NB4 (cell line): ENCODE measurements at regions not wholly inside any gene's neighbourhood (a gene's known extent, or its start where the extent isn't known, plus 50 kb on each side); places are given as distances from the start of the nearest gene placed in this dataset.

ENCODE experiments used
- CTCF ChIP-seq: IDR thresholded peaks from one replicate; pipeline ENCODE4 v1.5.1; 2012; ENCODE audit warnings: low read depth, low read length
- POLR2A ChIP-seq: IDR thresholded peaks from 2 replicates; pipeline ENCODE4 v1.6.1; 2011; ENCODE audit warnings: mild to moderate bottlenecking; ENCODE audit not compliant: insufficient read length; ENCODE audit errors: extremely low read depth

GRCh38 chr7:26543951-26544350, 252.3 kb downstream of the SNX10 start:
- no peak for TF ChIP-seq CTCF
- no peak for TF ChIP-seq POLR2A
